HG03280 (cell line): ENCODE measurements at regions not wholly inside any gene's neighbourhood (a gene's known extent, or its start where the extent isn't known, plus 50 kb on each side); places are given as distances from the start of the nearest gene placed in this dataset.

ENCODE experiments used
- ATAC-seq: cut with Tn5 transposase; IDR thresholded peaks from one replicate; pipeline ENCODE4 v1.9.1; 2021; ENCODE audit warnings: mild to moderate bottlenecking, moderate library complexity; ENCODE audit not compliant: unreplicated experiment

GRCh38 chr22:17269224-17269606 is 50.0 kb upstream of the ADA2 start:
- ATAC-seq, result no peak
